Panc1 (cell line): ENCODE measurements at regions not wholly inside any gene's neighbourhood (a gene's known extent, or its start where the extent isn't known, plus 50 kb on each side); places are given as distances from the start of the nearest gene placed in this dataset.
A peak's percentile ranks its signal among the peaks of the same experiment; 100 is the strongest.

Experiments used
- ATAC-seq: fragments of 200-7000 bp; cut with Tn5 transposase; 2 replicates; pipeline ENCODE4 v1.9.1; 2020; ENCODE audit warnings: mild to moderate bottlenecking, moderate library complexity
- BruUV-seq: library from RNA; stranded (reverse); fragments of 400-500 nt; replicated peaks from 2 replicates; lab custom pipeline; 2021; lab: Mats Ljungman, UMichigan
- CTCF ChIA-PET: fragments of 300-600 bp; sonication (Branson Sonifier 250); formaldehyde crosslinking; loops from one replicate; lab custom pipeline; 2022; ENCODE audit warnings: antibody characterized with exemption; lab: Charles Lee
- POLR2A ChIA-PET: fragments of 300-600 bp; sonication (Branson Sonifier 250); formaldehyde crosslinking; loops from one replicate; lab custom pipeline; 2022; ENCODE audit warnings: antibody characterized with exemption; lab: Charles Lee
- DNase-seq: peaks from one replicate; pipeline ENCODE4 v3.0.0-alpha.2; 2010; ENCODE audit warnings: low read depth, low spot score
- H3K27ac ChIP-seq: 2 replicates; pipeline ENCODE4 v1.5.1; 2011; ENCODE audit warnings: mild to moderate bottlenecking, low read length, inconsistent platforms
- H3K27me3 ChIP-seq: fragments of 200-500 bp; sonication (Bioruptor generic); 2 replicates; pipeline ENCODE4 v1.6.0; 2014; ENCODE audit warnings: low read length, inconsistent platforms; ENCODE audit not compliant: control insufficient read depth, insufficient read depth
- H3K36me3 ChIP-seq: fragments of 200-500 bp; sonication (Bioruptor generic); 2 replicates; pipeline ENCODE4 v1.5.1; 2014; ENCODE audit warnings: inconsistent platforms, mild to moderate bottlenecking, low read length, moderate library complexity; ENCODE audit not compliant: control insufficient read depth, insufficient read depth
- H3K4me1 ChIP-seq: 2 replicates; pipeline ENCODE4 v1.5.1; 2011; ENCODE audit warnings: inconsistent platforms, mild to moderate bottlenecking, low read length, moderate library complexity; ENCODE audit not compliant: control insufficient read depth, insufficient read depth
- H3K4me3 ChIP-seq, 2 experiments: 2 replicates each; pipeline ENCODE4 v1.5.1; 2011 to 2012; ENCODE audit warnings: low read depth in 2 of 2, low read length in 2 of 2, mild to moderate bottlenecking in 2 of 2, inconsistent platforms in 1 of 2, moderate library complexity in 1 of 2
- H3K9me3 ChIP-seq: fragments of 200-500 bp; sonication (Bioruptor generic); 2 replicates; pipeline ENCODE4 v1.5.1; 2014; ENCODE audit warnings: low read depth, mild to moderate bottlenecking, inconsistent platforms, low read length, moderate library complexity; ENCODE audit not compliant: control insufficient read depth, insufficient read depth
- POLR2AphosphoS5 ChIP-seq: IDR thresholded peaks from 2 replicates; pipeline ENCODE4 v1.6.1; 2012; ENCODE audit warnings: mild to moderate bottlenecking, low read depth, low read length, moderate library complexity
- REST ChIP-seq, 2 experiments: IDR thresholded peaks; 2 replicates each; pipeline ENCODE4 v1.6.1; 2011 to 2012; ENCODE audit warnings: low read depth in 2 of 2, control low read depth in 1 of 2, low read length in 1 of 2, mild to moderate bottlenecking in 1 of 2, moderate library complexity in 1 of 2; ENCODE audit not compliant: insufficient read depth in 1 of 2
- SIN3A ChIP-seq: IDR thresholded peaks from 2 replicates; pipeline ENCODE4 v1.6.1; 2012; ENCODE audit warnings: low read depth, mild to moderate bottlenecking, low read length, moderate library complexity, borderline replicate concordance; ENCODE audit not compliant: insufficient read depth
- TCF7L2 ChIP-seq: IDR thresholded peaks from 2 replicates; pipeline ENCODE4 v1.6.1; 2011; ENCODE audit warnings: mild to moderate bottlenecking, low read depth, low read length, inconsistent platforms
- in situ Hi-C: cut with HindIII; loops from 2 replicates; pipeline ENCODE4 v1.10.0; 2016; ENCODE audit warnings: low sequenced_read_pairs, low pct_unique_long_range_greater_than_20kb
- intact Hi-C: fragments of 100-400 bp; cut with micrococcal nuclease; formaldehyde crosslinking; loops from one replicate; pipeline ENCODE4 v1.10.0; 2022; ENCODE audit not compliant: unreplicated experiment
- TF ChIP-seq, protein P1 (sequence below): fragments of 450-650 bp; IDR thresholded peaks from 2 replicates; pipeline ENCODE4 v1.5.1; 2017; ENCODE audit warnings: mild to moderate bottlenecking

GRCh38 chr12:113724794-113725556 is 241.2 kb downstream of the RBM19 start:
- ChIA-PET CTCF (no interaction called here), POLR2A (no interaction called here)
- Histone ChIP-seq H3K4me1 (no peaks in the 10 kb centered on the region), H3K4me3 (no peak overlapping the region), H3K27me3 (no peaks in the 10 kb centered on the region; the same call in 1 of the 2 replicates), H3K9me3 (no peaks in the 10 kb centered on the region), H3K27ac (no peak overlapping the region), H3K36me3 (no peaks in the 10 kb centered on the region)
- intact Hi-C loops (no loop called here), in situ Hi-C loops (no loop called here)
- TF ChIP-seq, protein P1, sequence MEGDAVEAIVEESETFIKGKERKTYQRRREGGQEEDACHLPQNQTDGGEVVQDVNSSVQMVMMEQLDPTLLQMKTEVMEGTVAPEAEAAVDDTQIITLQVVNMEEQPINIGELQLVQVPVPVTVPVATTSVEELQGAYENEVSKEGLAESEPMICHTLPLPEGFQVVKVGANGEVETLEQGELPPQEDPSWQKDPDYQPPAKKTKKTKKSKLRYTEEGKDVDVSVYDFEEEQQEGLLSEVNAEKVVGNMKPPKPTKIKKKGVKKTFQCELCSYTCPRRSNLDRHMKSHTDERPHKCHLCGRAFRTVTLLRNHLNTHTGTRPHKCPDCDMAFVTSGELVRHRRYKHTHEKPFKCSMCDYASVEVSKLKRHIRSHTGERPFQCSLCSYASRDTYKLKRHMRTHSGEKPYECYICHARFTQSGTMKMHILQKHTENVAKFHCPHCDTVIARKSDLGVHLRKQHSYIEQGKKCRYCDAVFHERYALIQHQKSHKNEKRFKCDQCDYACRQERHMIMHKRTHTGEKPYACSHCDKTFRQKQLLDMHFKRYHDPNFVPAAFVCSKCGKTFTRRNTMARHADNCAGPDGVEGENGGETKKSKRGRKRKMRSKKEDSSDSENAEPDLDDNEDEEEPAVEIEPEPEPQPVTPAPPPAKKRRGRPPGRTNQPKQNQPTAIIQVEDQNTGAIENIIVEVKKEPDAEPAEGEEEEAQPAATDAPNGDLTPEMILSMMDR = no peak
- TF ChIP-seq TCF7L2 (no peak), POLR2AphosphoS5 (no peak), SIN3A (no peak), REST (IDR thresholded peaks at IDR 0.05; ENCODE audit: insufficient read depth in 1 of 2, low read depth in 2 of 2, low read length in 1 of 2) (no peak)
- no peak for DNase-seq
- ATAC-seq = 0 out of 2 replicates have a peak, but pooled peaks have one; percentile 28
- no TSS peak for BruUV-seq

GRCh38 chr12:113723631-113724030 is 242.5 kb downstream of the RBM19 start:
- ATAC-seq (no peak), DNase-seq (no peak)
- no peaks in the 10 kb centered on the region for H3K9me3 ChIP-seq
- H3K36me3 ChIP-seq = no peaks in the 10 kb centered on the region
- no peaks in the 10 kb centered on the region for H3K4me1 ChIP-seq
- TF ChIP-seq POLR2AphosphoS5 = no peak
- TF ChIP-seq REST (IDR thresholded peaks at IDR 0.05; ENCODE audit: insufficient read depth in 1 of 2, low read depth in 2 of 2, low read length in 1 of 2) = no peak
- TF ChIP-seq, protein P1 = no peak
- no peak for TF ChIP-seq TCF7L2
- no peak for TF ChIP-seq SIN3A
- H3K27ac ChIP-seq = no peak overlapping the region
- ChIA-PET CTCF (no interaction called here), POLR2A (no interaction called here)
- intact Hi-C loops = no loop called here
- no peak overlapping the region for H3K4me3 ChIP-seq
- in situ Hi-C loops = no loop called here
- BruUV-seq = no TSS peak
- no peaks in the 10 kb centered on the region; the same call in 1 of the 2 replicates for H3K27me3 ChIP-seq
